Pulmonary artery endothelial cell (primary cell): ENCODE measurements at regions not wholly inside any gene's neighbourhood (a gene's known extent, or its start where the extent isn't known, plus 50 kb on each side); places are given as distances from the start of the nearest gene placed in this dataset.

Experiments used
- DNase-seq: peaks from one replicate; pipeline ENCODE4 v3.0.0-alpha.2; 2011; ENCODE audit warnings: low read depth, low spot score

DNA sequence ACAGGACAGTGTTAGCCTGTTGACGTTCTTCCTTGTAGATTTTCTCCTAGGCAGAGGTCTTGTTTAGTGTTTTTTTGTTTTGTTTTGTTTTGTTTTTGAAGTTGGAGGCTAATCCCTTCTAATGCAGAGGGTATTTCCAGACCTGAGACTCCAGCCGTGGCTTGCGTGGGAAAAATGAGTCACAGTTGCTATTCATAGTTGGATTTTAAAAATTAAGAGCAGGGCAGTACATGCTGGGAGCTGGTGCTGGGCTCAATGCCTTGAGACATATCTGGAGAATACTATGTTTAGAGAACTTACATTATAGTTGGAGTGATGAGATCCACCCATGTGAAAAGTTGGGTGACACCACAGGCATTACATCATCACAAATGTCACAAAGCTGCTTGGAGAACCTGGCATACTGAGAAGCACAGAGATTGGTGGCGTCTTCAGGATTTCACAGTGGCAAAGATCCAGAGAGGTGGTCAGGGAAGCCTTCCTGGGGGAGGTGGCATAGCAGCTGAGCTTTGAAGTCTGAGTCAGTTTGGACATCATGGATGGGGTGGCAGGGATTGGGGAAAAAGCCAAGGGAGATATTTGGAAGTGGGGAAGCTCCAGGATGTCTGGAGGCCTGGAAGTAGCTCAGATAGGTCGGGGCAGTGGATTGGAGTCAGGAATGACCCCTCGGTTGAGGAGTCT, 249.4 kb downstream of the LOXHD1 start:
- no peak for DNase-seq

DNA sequence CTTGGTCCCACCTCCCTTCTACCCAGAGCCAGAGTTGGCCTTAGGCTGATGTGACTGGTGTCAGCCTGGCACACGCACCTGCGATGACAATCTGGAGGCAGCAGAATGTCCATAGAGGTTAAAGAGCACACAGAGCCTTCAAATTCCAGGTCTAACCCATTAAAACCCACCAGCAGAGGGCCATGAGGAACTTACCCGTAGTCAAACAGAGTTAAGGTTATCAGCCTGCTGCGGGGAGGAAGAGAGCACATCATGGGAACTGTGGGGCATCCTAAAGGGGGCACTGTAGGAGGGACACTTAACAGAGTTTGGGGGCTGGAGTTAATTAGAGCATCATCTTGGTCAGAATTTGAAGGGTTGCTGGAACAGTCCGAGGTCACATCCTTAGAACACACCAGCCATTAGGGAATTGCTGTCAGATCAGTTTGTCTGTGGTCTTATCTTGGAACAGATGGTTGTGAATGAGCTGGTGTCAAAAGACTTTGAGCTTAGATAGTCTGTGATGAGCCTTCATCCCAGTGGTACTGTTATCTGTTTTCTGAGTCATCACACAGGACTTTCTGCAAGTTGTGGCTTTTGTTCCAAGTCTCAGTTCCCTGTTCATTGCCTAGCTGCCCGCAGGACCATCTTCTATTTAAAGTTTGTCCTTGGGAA, 248.6 kb downstream of the LOXHD1 start:
- DNase-seq, result no peak

DNA sequence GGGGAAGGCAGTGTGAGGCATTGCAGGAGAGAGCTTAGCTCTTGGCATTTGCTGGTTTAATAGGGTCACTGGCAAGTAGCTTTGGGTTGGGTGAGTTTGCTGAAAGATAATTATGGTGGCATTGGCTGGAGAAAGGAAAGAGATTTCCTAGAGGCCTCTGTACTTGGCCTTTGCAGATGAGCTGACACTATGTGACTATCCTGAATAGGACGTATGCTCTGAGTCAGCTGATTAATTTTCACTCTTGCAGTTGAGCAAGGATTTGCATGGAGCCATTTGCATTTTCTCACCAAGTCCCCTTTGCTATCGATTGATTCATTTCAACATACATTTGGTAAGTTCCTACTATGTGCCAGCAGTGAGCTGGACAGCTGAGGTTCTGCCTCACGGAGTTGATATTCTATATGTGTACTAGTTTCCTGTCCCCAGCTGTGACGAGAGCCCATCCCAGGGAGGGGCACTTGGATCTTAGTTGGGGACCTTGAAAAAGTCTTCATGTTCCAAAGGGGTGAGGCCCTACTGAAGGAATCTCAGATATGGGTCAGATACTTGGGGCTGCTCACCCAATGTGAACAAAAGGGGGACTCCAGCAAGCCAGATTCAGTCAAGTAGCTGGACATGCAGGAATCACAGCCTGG, 245.7 kb downstream of the LOXHD1 start:
- no peak for DNase-seq

DNA sequence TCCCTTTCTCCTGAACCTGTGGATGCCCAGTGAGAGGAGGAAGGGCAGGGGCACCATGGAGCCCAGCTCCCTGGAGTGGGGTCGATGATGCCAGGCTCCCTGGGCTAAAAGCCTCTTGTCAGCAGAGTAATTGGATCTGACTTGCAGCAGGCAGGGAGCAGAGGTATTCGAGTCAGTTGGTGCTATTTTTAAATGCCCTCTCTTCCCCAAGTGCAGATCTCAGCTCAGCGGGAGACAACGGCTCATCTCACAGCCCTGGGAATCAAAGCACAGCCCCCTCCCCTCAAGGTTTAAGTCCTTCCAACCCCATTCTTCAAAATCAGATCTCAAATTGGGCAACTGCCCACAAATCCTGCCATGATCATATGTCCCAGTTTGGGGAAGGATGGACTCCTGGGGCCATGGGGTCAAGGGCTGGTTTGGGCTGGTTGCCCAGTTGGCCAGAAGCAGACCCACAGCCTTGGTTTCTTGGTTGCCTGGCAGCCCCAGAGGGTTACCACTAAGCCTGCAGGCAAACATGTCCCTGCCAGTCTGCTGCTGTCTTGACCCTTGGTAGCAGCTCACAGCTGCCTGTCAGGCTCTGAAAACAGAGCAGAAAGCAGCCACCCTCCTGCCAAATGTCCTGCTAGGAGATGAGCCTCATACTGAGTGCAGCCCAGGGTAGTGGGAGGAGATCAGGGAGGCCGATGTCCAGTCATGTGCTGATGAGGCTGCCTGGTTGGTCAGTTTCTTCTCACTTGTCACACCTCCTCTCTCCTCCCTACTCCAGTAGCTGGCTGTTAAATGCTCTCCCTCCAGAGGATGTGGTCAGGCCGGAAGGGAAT, 244.9 kb downstream of the LOXHD1 start:
- no peak for DNase-seq

DNA sequence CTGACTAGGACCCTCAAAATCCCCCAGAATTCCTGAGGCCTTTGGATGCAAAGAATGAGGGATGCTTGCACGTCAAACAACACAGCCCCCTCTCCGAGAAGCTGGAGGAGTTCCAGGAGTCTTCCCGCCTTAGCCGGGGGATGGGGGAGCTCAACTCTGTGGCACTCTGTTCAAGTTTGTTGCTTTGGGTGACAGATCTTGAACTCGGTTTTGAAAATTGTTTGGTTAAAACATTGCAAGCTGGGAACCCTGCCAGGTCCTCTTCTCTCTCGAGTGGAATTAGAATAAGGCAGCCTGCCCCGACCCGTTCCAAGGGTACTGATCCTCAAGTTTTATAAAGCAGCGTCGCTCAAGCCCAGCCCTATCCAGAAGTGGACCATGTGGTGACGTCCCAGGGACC, 244.1 kb downstream of the LOXHD1 start:
- DNase-seq, result no peak

DNA sequence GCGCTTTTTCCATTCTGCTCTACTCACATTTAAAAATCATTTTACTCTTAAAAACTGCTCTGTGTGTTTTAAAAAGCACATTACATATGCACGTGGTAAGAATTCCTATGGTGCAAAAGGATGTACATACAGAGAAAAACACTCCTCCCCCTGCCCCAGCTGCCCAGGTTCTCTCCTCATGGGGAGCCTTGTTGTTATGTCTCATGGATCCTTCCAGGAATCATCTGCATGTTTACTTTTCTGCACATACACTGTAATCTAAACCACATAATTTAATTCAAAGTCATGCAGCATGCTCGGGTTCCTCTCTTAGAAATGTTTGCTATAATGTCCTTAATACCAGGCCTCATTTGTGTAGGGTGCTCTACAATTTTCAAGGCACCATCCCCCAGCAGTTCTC, 243.3 kb downstream of the LOXHD1 start:
- DNase-seq, result no peak

DNA sequence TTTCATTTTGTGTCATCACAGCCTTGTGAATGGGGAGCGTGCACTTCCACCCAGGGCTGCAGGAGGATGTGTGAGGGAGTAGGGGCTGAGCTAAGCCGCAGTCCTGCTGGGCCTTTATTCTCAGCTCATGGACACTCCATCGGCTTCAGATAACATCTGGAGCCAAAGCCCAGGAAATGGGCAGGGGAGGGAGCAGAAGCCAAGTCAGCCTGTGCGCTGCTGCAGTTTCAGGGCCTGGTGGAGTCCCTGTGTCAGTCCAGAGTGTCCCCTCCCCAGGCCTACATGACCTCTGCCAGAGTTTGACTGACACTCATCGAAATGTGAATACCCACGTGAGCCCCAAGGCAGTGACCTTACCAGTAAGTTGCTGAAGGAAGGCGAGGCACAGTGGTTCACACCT, 242.2 kb downstream of the LOXHD1 start:
- no peak for DNase-seq

DNA sequence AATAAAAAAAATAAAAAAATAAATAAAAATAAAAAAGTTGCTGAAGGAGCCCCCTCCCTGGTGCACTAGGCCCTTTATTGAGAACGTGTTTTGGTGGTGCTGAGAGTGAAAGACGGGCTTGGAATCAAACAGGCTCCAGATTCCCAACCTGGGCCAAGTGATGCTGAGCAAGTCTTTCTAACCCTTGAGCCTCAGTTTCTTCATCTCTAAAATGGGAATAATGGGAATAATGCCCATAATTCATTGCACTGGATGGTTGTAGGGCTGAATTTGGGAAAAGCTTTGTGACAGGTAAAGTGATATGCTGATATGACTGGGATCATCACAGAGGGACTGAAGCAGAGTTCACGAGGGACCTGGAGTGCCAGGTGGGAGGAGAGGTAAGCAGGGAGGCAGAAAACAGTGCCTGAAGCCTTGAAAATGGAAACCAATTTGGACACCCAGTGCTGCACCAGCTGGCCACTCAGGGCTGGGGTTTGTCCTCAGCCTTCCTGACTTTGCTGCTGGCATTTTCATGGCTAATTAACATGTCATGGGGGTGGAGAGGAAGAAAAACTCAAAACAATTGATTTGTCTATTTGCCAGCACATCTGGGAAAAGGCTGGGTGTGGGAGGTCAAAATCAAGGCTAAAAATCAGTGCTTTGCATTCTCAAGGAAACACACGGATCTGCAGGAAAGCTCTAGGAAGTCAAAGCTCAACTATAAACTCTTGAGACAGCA, 241.3 kb downstream of the LOXHD1 start:
- no peak for DNase-seq

DNA sequence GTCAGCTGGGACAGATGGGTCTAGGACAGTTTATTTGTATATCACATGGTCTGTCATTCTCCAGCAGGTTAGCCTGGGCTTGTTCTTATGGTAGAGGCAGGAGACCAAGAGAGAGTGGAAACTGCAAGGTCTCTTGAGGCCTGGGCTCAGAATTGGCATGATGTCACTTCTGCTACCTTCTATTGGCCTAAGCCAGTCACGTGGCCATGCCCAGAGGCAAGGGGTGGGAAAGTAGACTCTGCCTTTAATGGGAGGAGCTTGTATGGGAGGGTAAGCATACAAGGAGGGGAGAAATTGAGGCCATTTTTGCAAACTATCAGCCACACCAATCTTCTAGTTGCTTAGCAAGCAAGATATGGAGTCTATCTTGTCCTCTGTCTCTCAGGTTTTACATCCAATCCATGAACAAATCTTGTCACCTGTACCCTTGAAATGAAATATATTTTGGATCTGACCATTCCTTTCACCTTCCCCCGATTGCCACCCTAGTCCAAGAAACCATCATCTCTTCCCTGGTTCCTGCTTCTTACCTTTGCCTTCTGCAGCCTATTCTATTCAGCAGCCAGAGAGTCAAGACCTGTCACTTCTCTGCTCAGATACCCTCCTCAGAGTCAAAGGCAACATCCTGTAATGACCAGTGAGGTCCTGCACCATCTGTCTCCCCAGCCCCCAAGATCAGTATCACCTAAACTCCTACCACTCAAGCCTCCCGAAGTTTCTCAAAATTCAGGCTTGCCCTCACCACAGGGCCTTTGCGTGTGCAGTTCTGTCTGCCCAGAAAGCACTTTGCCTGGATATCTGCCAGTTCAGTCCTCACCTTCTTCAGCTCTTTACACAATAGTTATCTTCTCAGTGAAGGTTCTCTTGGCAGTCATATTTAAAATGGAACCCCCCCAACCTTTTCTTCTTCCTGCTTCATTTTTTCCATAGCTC, 240.0 kb downstream of the LOXHD1 start:
- DNase-seq, result no peak

DNA sequence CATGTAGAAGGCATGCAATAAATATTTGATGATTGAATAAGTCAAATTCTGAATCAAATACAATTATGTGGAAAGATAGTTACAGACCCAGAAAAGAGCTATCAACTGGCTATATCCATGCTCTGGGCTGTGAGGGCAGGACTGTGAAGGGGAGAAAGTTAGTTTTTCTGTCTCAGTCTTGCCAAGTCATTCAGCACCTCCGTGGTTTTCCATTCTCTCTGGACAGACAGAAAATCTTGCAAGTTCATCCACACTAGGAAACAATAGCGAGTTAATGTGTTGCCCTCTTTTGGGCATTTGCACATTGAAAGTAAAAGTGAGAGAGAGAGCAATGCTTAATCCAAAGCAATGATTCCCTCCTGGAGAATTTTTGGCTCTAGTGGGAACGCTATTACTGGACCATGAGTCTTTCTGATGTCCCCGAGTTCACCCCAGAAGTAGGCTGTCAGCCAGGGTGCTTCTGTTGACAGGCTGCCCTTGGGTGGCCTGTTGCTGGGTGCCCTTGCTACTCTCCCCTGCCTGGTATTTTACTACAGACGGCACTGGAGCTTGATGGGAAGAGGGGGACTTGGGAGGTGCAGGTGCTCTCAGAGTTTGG, 238.3 kb downstream of the LOXHD1 start:
- no peak for DNase-seq

DNA sequence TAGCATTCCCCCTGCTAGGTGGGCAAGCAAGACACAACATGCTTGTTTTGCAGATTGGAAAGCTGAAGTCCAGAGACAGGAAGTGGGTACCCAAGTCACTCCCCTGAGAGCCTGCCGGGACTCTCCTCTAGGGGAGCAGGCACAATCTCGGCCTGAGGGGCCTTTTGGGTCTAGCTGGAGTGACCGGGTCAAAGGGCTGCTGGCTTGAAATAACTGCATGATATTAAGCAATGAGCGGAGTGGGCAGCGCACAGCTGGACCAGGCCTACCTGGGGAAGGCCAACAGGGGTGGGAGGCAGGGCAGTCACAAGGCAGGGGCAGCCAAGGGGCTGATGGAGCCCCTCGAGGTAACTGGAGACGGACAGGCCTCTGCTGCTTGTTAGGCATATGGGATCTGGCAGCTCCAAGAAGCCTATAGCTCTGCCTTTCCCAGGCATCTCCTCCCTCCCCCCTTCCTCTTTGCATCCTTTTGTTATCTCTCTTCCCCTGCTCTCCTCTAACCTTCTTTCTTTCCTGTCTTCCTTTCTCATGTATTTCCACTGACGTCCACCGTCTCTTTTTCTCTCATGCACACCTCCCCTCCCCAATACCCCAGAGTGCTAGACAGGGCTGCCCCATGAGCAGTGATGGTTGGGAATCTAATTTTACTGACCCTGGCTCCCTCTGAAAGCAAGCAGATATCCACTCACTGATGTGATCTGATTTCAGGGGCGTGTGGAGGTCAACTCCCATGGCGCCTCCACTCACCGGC, 237.5 kb downstream of the LOXHD1 start:
- DNase-seq, result no peak

DNA sequence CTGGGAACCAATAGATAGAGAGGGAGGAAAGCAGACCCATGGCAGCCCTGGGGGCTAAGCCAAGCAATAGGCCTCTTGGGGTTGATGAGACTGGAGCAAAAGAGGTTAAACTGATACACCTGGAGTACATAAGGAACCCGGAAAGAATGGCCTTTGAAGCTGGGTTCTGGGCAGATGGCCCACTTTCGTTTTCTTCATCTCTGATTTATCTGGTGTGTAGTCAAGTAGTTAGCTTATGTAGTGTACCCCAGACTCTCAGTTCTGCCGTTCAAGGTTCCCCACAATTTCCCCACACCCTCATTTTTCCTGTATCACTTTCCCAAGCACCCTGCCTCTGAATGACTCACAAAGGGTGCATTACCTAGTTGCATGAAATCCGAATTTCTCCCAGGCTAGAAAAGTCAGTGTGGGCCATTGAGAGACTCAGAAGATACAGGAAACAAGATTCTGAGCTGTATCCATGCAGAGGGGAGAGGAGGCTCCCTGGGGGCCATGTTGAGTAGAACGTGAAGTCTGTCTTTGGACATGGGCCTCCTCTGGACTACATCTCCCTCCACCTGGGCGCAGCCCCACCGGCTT, 235.0 kb downstream of the LOXHD1 start:
- DNase-seq, result no peak

DNA sequence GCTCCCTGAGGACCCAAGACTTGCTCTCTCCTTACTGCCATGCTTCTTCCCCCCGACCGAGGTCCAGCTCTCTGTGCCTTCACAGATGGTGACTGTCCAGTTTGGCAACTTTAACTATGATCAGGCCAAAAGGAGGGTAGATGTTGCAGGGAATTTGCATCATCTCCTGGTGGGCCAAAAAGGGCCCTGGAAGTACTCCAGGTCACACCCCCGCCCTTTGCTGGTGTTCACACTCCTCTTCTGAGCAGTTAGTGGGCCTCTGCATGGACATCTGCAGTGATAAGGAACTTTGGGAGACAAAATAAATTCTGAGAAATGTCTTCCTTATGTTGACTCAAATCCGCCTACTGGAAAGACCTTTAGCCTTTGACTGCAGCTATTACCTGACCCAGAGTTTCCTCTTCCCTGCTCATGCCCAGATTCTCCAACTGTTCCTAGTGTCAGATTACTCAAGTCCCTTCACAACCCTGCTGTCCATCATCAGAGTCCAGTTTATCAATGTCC, 234.4 kb downstream of the LOXHD1 start:
- DNase-seq, result no peak

DNA sequence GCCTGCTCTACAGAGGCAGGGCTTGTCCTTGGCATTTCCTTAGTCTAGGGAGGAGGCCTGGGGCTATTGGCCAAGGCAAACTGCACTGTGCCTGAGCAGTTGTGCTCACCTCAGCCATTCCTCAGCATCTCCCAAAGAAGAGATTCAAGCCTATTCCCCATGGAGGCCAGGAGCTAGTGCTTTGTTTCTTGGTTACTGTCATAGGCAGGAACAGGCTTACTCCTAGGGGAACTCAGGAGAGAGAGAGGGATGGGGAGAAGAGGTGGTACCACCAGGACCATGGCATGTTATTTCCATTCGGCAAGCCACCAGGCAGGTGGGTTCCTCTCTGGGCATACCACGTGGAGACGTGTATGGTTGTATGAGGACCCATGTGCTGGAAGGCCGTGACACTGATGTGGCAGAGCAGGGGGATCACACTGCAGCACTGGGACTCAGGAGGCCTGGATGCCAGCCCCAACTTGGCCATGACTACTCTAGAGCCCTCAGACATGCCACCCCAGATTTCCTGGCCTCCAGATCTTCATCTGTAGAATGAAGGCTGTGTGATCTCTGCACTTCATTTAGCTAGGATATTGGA, 233.7 kb downstream of the LOXHD1 start:
- DNase-seq, result no peak

DNA sequence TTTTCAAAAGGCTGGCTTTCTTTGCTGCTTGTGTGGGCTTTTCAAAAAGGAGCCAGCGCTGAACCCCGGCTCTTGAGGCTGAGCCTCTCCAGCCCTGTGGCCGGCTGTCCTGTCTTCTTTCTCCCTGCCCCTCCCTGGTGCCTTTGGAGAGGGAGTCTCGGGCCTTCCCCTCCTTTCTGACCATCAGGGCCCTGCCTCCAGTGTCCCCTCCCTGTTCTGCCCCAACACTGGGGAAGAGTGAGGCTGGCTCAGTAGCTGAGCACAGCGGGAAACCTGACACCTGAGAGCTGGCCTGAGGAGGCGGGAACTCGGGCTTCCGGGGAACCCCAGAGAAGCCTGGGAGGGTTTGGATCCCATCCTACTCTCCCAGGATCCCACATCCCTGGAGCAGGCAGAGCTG, 232.1 kb downstream of the LOXHD1 start:
- DNase-seq, result no peak

DNA sequence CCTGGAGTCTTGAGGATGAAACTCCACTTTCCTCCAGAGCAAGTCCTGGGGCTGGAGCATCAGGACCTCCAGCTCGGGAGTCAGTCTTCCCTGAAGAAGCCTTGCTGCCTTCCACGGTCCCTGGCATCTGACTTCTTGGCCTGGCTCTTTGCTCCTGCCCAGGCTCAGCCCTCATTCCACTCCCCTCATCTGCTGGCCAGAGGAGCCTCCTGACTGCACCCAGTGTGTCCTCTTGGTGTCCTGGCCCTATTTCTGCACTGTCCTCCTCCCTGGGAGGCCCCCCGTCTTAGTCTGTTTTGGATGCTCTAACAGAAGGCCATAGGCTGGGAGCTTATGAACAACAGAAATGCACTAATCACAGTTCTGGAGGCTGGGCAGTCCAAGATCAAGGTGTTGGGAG, 231.5 kb downstream of the LOXHD1 start:
- no peak for DNase-seq

DNA sequence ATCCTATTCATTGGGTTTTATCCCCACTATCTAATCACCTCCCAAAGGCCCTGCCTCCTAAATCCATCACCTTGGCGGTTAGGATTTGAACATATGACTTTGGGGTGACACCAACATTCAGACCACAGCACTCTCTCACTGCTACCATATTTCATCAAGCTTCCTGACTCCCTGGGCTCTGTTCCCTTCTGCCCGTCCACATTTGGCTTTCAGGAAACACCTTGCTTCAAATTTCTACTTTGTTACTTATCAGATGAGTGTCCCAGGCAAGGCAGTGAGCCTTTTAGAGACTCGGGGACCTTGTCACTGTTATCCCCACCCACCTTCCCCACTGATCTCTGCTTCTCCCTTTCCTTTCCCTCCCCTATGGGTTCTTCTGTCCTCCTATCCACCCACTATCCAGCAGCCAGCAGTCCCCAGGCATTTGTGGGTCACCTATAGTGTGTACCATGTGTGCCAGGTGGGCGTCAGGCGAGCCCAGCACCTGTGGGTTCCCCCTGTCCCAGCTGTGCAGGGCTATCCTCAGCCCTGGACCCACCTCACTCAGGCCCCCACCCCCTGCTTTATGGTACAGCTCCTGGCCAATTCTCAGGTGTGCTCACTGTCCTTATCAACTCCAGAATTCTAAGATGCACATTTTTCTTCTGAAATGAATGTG, 230.9 kb downstream of the LOXHD1 start:
- DNase-seq, result no peak

DNA sequence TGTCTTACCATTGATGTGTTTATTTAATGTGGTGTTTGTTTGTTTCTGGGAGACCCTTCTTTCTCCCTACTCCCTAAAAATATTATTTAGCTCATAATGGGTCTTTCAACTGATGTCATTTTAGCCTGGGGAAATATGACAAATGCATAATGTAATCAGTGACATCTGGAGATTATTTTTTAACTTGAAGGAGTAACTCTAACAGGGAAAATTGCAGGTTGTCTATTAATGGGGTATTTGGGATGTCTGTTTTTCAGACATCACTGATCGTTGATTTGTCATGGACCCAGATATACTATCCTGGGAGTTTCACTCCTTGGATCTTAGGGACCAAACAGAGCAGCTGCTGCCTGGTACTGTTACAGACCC, 230.4 kb downstream of the LOXHD1 start:
- DNase-seq, result no peak
